HCT116 (cell line): ENCODE measurements at regions not wholly inside any gene's neighbourhood (a gene's known extent, or its start where the extent isn't known, plus 50 kb on each side); places are given as distances from the start of the nearest gene placed in this dataset.

Experiments
- CEBPB ChIP-seq: IDR thresholded peaks from 2 replicates; pipeline ENCODE4 v1.6.1; 2012; ENCODE audit warnings: low read depth
- CTCF ChIP-seq, 3 experiments: fragments of 200-600 bp in 1 of 3; sonication (generic) in 1 of 3; IDR thresholded peaks in 2 of 3; conservative IDR thresholded peaks in 1 of 3; 2 replicates each; pipeline ENCODE4 v1.5.1; 2012 to 2017; ENCODE audit warnings: low read depth in 2 of 3, low read length in 2 of 3, antibody characterized with exemption in 1 of 3, borderline replicate concordance in 1 of 3, control low read depth in 1 of 3, mild to moderate bottlenecking in 1 of 3, mixed read lengths in 1 of 3, mixed run types in 1 of 3, moderate library complexity in 1 of 3; ENCODE audit not compliant: insufficient read depth in 1 of 3
- ELF1 ChIP-seq: IDR thresholded peaks from 2 replicates; pipeline ENCODE4 v1.6.1; 2012; ENCODE audit warnings: low read depth, borderline replicate concordance
- EZH2 ChIP-seq: fragments of 200-600 bp; sonication (generic); IDR thresholded peaks from 2 replicates; pipeline ENCODE4 v1.6.1; 2017; ENCODE audit warnings: antibody characterized with exemption, mixed run types
- MAX ChIP-seq: IDR thresholded peaks from 2 replicates; pipeline ENCODE4 v1.6.1; 2012
- POLR2A ChIP-seq: IDR thresholded peaks from 2 replicates; pipeline ENCODE4 v1.7.0; 2011; ENCODE audit warnings: borderline replicate concordance; ENCODE audit not compliant: insufficient read depth, insufficient read length; ENCODE audit errors: extremely low read depth
- POLR2AphosphoS5 ChIP-seq: IDR thresholded peaks from 2 replicates; pipeline ENCODE4 v1.6.1; 2011; ENCODE audit warnings: mild to moderate bottlenecking, low read depth, low read length, moderate library complexity
- RAD21 ChIP-seq: IDR thresholded peaks from 2 replicates; pipeline ENCODE4 v1.6.1; 2012; ENCODE audit warnings: low read depth, mild to moderate bottlenecking
- REST ChIP-seq: IDR thresholded peaks from 2 replicates; pipeline ENCODE4 v1.6.1; 2012; ENCODE audit warnings: low read depth
- SP1 ChIP-seq: IDR thresholded peaks from 2 replicates; pipeline ENCODE4 v1.6.1; 2012; ENCODE audit warnings: low read depth
- ZFX ChIP-seq: fragments of 450-650 bp; IDR thresholded peaks from 2 replicates; pipeline ENCODE4 v1.6.1; 2017

GRCh38 chr4:18570370-18570769, 548.8 kb upstream of the LCORL start:
- TF ChIP-seq SP1, result no peak
- no peak for TF ChIP-seq CTCF (IDR thresholded peaks at IDR 0.05 in 2 of 3, conservative IDR thresholded peaks at IDR 0.05 in 1 of 3; ENCODE audit: borderline replicate concordance in 1 of 3, insufficient read depth in 1 of 3, low read depth in 2 of 3, low read length in 2 of 3)
- no peak for TF ChIP-seq POLR2A
- no peak for TF ChIP-seq ELF1
- no peak for TF ChIP-seq POLR2AphosphoS5
- TF ChIP-seq REST, result no peak
- no peak for TF ChIP-seq MAX
- TF ChIP-seq EZH2, result no peak
- no peak for TF ChIP-seq RAD21
- no peak for TF ChIP-seq ZFX
- TF ChIP-seq CEBPB, result no peak
